Suprapubic skin (tissue), 4 donors: ENCODE measurements at regions not wholly inside any gene's neighbourhood (a gene's known extent, or its start where the extent isn't known, plus 50 kb on each side); places are given as distances from the start of the nearest gene placed in this dataset.
A peak's percentile ranks its signal among the peaks of the same experiment; 100 is the strongest.

ENCODE experiments used
- DNase-seq, 2 donors: peaks; one replicate each; pipeline ENCODE4 v3.0.0-alpha.2; 2019; ENCODE audit warnings: low spot score in 2 of 2
- H3K27ac ChIP-seq: fragments of 200-600 bp; sonication (generic); one replicate; pipeline ENCODE4 v1.5.1; 2019
- H3K27me3 ChIP-seq: fragments of 200-600 bp; sonication (generic); one replicate; pipeline ENCODE4 v1.5.1; 2019
- H3K36me3 ChIP-seq: fragments of 200-600 bp; sonication (generic); one replicate; pipeline ENCODE4 v1.5.1; 2019
- H3K4me1 ChIP-seq: fragments of 200-600 bp; sonication (generic); one replicate; pipeline ENCODE4 v1.5.1; 2019
- H3K4me3 ChIP-seq: fragments of 200-600 bp; sonication (generic); one replicate; pipeline ENCODE4 v1.5.1; 2019; ENCODE audit warnings: mild to moderate bottlenecking
- H3K9me3 ChIP-seq: fragments of 200-600 bp; sonication (generic); one replicate; pipeline ENCODE4 v1.5.1; 2019
- CTCF ChIP-seq, 2 donors: fragments of 200-600 bp in 1 of 2; fragments of 450-650 bp in 1 of 2; sonication (generic) in 1 of 2; IDR thresholded peaks; one replicate each; pipeline ENCODE4 v1.5.1; 2016 to 2019; ENCODE audit warnings: antibody characterized with exemption in 2 of 2, mild to moderate bottlenecking in 1 of 2, moderate library complexity in 1 of 2
- EP300 ChIP-seq: sonication (generic); formaldehyde crosslinking; IDR thresholded peaks from one replicate; pipeline ENCODE4 v1.6.1; 2017; ENCODE audit warnings: antibody characterized with exemption
- POLR2A ChIP-seq, 2 donors: fragments of 450-650 bp; IDR thresholded peaks; one replicate each; pipeline ENCODE4 v1.6.1; 2017; ENCODE audit warnings: antibody characterized with exemption in 2 of 2, mild to moderate bottlenecking in 2 of 2, moderate library complexity in 2 of 2
- POLR2AphosphoS5 ChIP-seq, 3 donors: sonication (generic); formaldehyde crosslinking; IDR thresholded peaks; one replicate each; pipeline ENCODE4 v1.6.1; 2017; ENCODE audit warnings: antibody characterized with exemption in 3 of 3
- WGBS: methylation state at CpG from one replicate; pipeline ENCODE4 v1.1.5; 2018; 5-methylcytosine and 5-hydroxymethylcytosine counted together

- Histone ChIP-seq H3K27me3 (peaks cover 19% of the 10 kb centered on the region), H3K4me3 (no peak overlapping the region), H3K36me3 (no peaks in the 10 kb centered on the region), H3K9me3 (no peaks in the 10 kb centered on the region), H3K27ac (no peak overlapping the region), H3K4me1 (no peaks in the 10 kb centered on the region)
- no peak for TF ChIP-seq POLR2AphosphoS5 (IDR thresholded peaks at IDR 0.05)
- no peak for TF ChIP-seq EP300
- no peak for TF ChIP-seq POLR2A (IDR thresholded peaks at IDR 0.05)
- TF ChIP-seq CTCF (IDR thresholded peaks at IDR 0.05) = no peak
- DNase-seq = no peak
- 40% methylated on average over 2 of the region's 2 CpGs for WGBS
Measured at GRCh38 chr22:49312601-49313000, 515.1 kb downstream of the BRD1 start.

GRCh38 chr22:49310354-49310753 lies 517.3 kb downstream of the BRD1 start:
- peak in 1 of 2 donors; percentile 29 for DNase-seq
- Histone ChIP-seq H3K4me1 (no peaks in the 10 kb centered on the region), H3K9me3 (no peaks in the 10 kb centered on the region), H3K27ac (no peak overlapping the region), H3K27me3 (peaks cover 37% of the 10 kb centered on the region), H3K36me3 (no peaks in the 10 kb centered on the region), H3K4me3 (no peak overlapping the region)
- WGBS = 84% methylated on average over 11 of the region's 11 CpGs
- TF ChIP-seq CTCF (IDR thresholded peaks at IDR 0.05) (no peak), POLR2A (IDR thresholded peaks at IDR 0.05) (no peak), POLR2AphosphoS5 (IDR thresholded peaks at IDR 0.05) (no peak), EP300 (no peak)

GRCh38 chr22:49308300-49308699 lies 519.4 kb downstream of the BRD1 start:
- H3K36me3 ChIP-seq = no peaks in the 10 kb centered on the region
- peak; percentile 19 to 54 for DNase-seq
- TF ChIP-seq CTCF (IDR thresholded peaks at IDR 0.05) (no peak), POLR2AphosphoS5 (IDR thresholded peaks at IDR 0.05) (no peak), EP300 (no peak), POLR2A (IDR thresholded peaks at IDR 0.05) (no peak)
- H3K4me1 ChIP-seq = peaks cover 3% of the 10 kb centered on the region
- no peaks in the 10 kb centered on the region for H3K9me3 ChIP-seq
- H3K4me3 ChIP-seq = no peak overlapping the region
- H3K27me3 ChIP-seq = peaks cover 54% of the 10 kb centered on the region
- H3K27ac ChIP-seq = no peak overlapping the region
- 89% methylated on average over 11 of the region's 11 CpGs for WGBS

GRCh38 chr22:49307870-49308269 lies 519.8 kb downstream of the BRD1 start:
- 85% methylated on average over 16 of the region's 16 CpGs for WGBS
- H3K27me3 ChIP-seq = peaks cover 54% of the 10 kb centered on the region
- DNase-seq = peak; percentile 21 to 71
- no peak overlapping the region for H3K27ac ChIP-seq
- H3K9me3 ChIP-seq = no peaks in the 10 kb centered on the region
- no peak for TF ChIP-seq CTCF (IDR thresholded peaks at IDR 0.05)
- H3K36me3 ChIP-seq = no peaks in the 10 kb centered on the region
- no peak overlapping the region for H3K4me3 ChIP-seq
- H3K4me1 ChIP-seq = peaks cover 3% of the 10 kb centered on the region

GRCh38 chr22:49307481-49307830 lies 520.2 kb downstream of the BRD1 start:
- no peak overlapping the region for H3K4me3 ChIP-seq
- WGBS = 33% methylated on average over 1 of the region's 2 CpGs
- H3K4me1 ChIP-seq = peaks cover 3% of the 10 kb centered on the region
- no peak for TF ChIP-seq CTCF (IDR thresholded peaks at IDR 0.05)
- no peak for TF ChIP-seq POLR2A (IDR thresholded peaks at IDR 0.05)
- no peak for TF ChIP-seq EP300
- TF ChIP-seq POLR2AphosphoS5 (IDR thresholded peaks at IDR 0.05) = no peak
- no peaks in the 10 kb centered on the region for H3K36me3 ChIP-seq
- no peaks in the 10 kb centered on the region for H3K9me3 ChIP-seq
- no peak overlapping the region for H3K27ac ChIP-seq
- H3K27me3 ChIP-seq = peaks cover 53% of the 10 kb centered on the region
- peak; percentile 34 to 40 for DNase-seq
